Lower leg skin (tissue), 3 donors: ENCODE measurements at regions not wholly inside any gene's neighbourhood (a gene's known extent, or its start where the extent isn't known, plus 50 kb on each side); places are given as distances from the start of the nearest gene placed in this dataset.

Source experiments
- POLR2A ChIP-seq, 2 donors: fragments of 450-650 bp; IDR thresholded peaks; one replicate each; pipeline ENCODE4 v1.6.1; 2016 to 2017; ENCODE audit warnings: antibody characterized with exemption in 2 of 2, mild to moderate bottlenecking in 1 of 2, moderate library complexity in 1 of 2
- TF ChIP-seq, protein P1 (sequence below), 3 donors: fragments of 450-650 bp; IDR thresholded peaks; one replicate each; pipeline ENCODE4 v1.5.1; 2016; ENCODE audit warnings: antibody characterized with exemption in 3 of 3, mild to moderate bottlenecking in 3 of 3, moderate library complexity in 2 of 3

DNA sequence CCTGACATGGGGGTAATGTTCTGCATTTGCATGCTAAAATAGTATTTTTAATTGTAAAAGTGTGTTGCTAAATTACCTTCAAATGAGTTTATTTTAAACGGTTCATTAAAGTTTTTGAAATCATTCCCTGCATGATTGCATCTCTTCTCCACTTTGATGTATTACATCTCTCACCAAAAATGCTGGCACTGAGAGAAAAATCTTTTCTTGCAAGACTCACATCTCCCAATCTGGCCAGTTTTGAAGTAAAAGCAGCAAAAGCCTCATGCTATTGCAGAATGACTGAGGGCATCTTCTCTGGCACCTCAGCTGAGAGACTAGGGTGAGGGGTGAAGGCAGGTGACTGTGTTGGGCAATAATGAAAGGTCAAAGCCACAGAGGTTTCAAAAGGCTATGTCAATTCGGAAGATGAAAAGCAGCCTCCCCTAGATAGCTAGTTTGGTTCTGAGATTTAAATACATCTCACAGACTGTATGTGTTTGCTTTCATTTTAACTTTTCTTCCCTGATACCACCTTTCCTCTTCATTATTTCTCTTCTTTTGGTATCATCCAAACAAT, 292.2 kb upstream of the RAG2 start:
- TF ChIP-seq, protein P1, sequence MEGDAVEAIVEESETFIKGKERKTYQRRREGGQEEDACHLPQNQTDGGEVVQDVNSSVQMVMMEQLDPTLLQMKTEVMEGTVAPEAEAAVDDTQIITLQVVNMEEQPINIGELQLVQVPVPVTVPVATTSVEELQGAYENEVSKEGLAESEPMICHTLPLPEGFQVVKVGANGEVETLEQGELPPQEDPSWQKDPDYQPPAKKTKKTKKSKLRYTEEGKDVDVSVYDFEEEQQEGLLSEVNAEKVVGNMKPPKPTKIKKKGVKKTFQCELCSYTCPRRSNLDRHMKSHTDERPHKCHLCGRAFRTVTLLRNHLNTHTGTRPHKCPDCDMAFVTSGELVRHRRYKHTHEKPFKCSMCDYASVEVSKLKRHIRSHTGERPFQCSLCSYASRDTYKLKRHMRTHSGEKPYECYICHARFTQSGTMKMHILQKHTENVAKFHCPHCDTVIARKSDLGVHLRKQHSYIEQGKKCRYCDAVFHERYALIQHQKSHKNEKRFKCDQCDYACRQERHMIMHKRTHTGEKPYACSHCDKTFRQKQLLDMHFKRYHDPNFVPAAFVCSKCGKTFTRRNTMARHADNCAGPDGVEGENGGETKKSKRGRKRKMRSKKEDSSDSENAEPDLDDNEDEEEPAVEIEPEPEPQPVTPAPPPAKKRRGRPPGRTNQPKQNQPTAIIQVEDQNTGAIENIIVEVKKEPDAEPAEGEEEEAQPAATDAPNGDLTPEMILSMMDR (IDR thresholded peaks at IDR 0.05) = no peak
- TF ChIP-seq POLR2A (IDR thresholded peaks at IDR 0.05) = no peak
